CD4-positive, alpha-beta memory T cell (primary cell): ENCODE measurements at regions not wholly inside any gene's neighbourhood (a gene's known extent, or its start where the extent isn't known, plus 50 kb on each side); places are given as distances from the start of the nearest gene placed in this dataset.
"Not testable (repeated sequence)": the region's sequence is repeated elsewhere in the genome, so short reads cannot be mapped to it uniquely, and the experiment has no call there.

ENCODE experiments used
- CTCF ChIA-PET: fragments of 350-600 bp; sonication (Branson Sonifier 250); formaldehyde crosslinking; loops from one replicate; lab custom pipeline; 2021; ENCODE audit warnings: inconsistent platforms; ENCODE audit not compliant: partially characterized antibody; lab: Charles Lee
- POLR2A ChIA-PET: fragments of 350-600 bp; sonication (Branson Sonifier 250); formaldehyde crosslinking; loops from one replicate; lab custom pipeline; 2021; ENCODE audit not compliant: partially characterized antibody; lab: Charles Lee
- DNase-seq, 5 donors: peaks; one replicate each; pipeline versions ENCODE4 v3.0.0 to v3.0.0-alpha.2; 2020 to 2022; ENCODE audit warnings: mixed read lengths in 1 of 5
- H3K27ac ChIP-seq: one replicate; pipeline ENCODE4 v1.7.0; 2013; ENCODE audit warnings: low read depth, low read length
- H3K27me3 ChIP-seq: 2 replicates; pipeline ENCODE4 v1.7.0; 2013; ENCODE audit warnings: mild to moderate bottlenecking, low read length, moderate library complexity; ENCODE audit not compliant: insufficient read depth
- H3K36me3 ChIP-seq: 2 replicates; pipeline ENCODE4 v1.7.0; 2013; ENCODE audit warnings: mild to moderate bottlenecking, low read length, moderate library complexity; ENCODE audit not compliant: insufficient read depth
- H3K4me1 ChIP-seq: 2 replicates; pipeline ENCODE4 v1.7.0; 2013; ENCODE audit warnings: mild to moderate bottlenecking, low read length, moderate library complexity; ENCODE audit not compliant: insufficient read depth
- H3K4me3 ChIP-seq, 2 donors: one replicate each; pipeline ENCODE4 v1.7.0; 2013; ENCODE audit warnings: low read length in 2 of 2, mild to moderate bottlenecking in 1 of 2
- H3K9me3 ChIP-seq, 2 donors: one replicate each; pipeline ENCODE4 v1.7.0; 2013; ENCODE audit warnings: low read length in 2 of 2, control low read depth in 1 of 2; ENCODE audit not compliant: control insufficient read depth in 1 of 2
- H3K27ac Mint-ChIP-seq, 7 donors: one replicate each; pipeline ENCODE4 v1.8.0; 2020 to 2021; ENCODE audit warnings: mixed read lengths in 7 of 7, mild to moderate bottlenecking in 6 of 7, inconsistent platforms in 3 of 7, moderate library complexity in 3 of 7
- H3K27me3 Mint-ChIP-seq, 2 donors: one replicate each; pipeline ENCODE4 v1.8.0; 2020 to 2021; ENCODE audit warnings: mixed read lengths in 2 of 2
- H3K36me3 Mint-ChIP-seq, 2 donors: one replicate each; pipeline ENCODE4 v1.8.0; 2020 to 2021; ENCODE audit warnings: mixed read lengths in 2 of 2, inconsistent platforms in 1 of 2, mild to moderate bottlenecking in 1 of 2
- H3K4me1 Mint-ChIP-seq, 4 donors: one replicate each; pipeline ENCODE4 v1.8.0; 2020 to 2021; ENCODE audit warnings: mixed read lengths in 4 of 4, mild to moderate bottlenecking in 1 of 4
- H3K4me3 Mint-ChIP-seq, 8 donors: one replicate each; pipeline ENCODE4 v1.8.0; 2020 to 2021; ENCODE audit warnings: mixed read lengths in 8 of 8, mild to moderate bottlenecking in 7 of 8, moderate library complexity in 6 of 8, inconsistent platforms in 3 of 8
- H3K9me3 Mint-ChIP-seq, 8 donors: one replicate each; pipeline ENCODE4 v1.8.0; 2020 to 2021; ENCODE audit warnings: mixed read lengths in 8 of 8, mild to moderate bottlenecking in 5 of 8, inconsistent platforms in 3 of 8, moderate library complexity in 1 of 8
- intact Hi-C: fragments of 100-400 bp; cut with micrococcal nuclease; formaldehyde crosslinking; loops from one replicate; pipeline ENCODE4 v1.15.1; 2023

DNA sequence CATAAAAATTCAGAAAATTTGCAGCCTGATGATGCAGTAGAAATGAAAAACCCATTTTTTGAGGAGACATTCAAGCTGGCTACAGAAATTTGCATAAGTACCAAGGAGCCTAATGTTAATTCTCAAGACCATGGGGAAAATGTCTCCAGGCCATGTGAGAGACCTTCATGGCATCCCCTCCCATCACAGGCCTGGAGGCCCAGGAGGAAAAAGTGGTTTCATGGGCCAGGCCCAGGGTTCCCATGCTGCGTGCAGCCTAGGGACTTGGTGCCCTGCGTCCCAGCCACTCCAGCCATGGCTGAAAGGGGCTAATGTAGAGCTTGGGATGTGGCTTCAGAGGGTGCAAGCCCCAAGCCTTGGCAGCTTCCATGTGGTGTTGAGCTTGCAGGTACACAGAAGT, 55.3 kb upstream of the FRMPD4 start:
- H3K4me1 Mint-ChIP-seq, DNase-seq, H3K36me3 Mint-ChIP-seq, CTCF ChIA-PET, intact Hi-C loops, H3K36me3 ChIP-seq, H3K9me3 ChIP-seq, H3K27me3 Mint-ChIP-seq, H3K27ac ChIP-seq, H3K27ac Mint-ChIP-seq, POLR2A ChIA-PET, H3K27me3 ChIP-seq, H3K4me3 Mint-ChIP-seq, H3K4me3 ChIP-seq, H3K4me1 ChIP-seq: not testable (repeated sequence)
- H3K9me3 Mint-ChIP-seq, result peaks cover 0 to 11% (median 0%) of the 10 kb centered on the region in 8 donors
